ENCODE measurements at regions not wholly inside any gene's neighbourhood (a gene's known extent, or its start where the extent isn't known, plus 50 kb on each side); places are given as distances from the start of the nearest gene placed in this dataset.

DNA sequence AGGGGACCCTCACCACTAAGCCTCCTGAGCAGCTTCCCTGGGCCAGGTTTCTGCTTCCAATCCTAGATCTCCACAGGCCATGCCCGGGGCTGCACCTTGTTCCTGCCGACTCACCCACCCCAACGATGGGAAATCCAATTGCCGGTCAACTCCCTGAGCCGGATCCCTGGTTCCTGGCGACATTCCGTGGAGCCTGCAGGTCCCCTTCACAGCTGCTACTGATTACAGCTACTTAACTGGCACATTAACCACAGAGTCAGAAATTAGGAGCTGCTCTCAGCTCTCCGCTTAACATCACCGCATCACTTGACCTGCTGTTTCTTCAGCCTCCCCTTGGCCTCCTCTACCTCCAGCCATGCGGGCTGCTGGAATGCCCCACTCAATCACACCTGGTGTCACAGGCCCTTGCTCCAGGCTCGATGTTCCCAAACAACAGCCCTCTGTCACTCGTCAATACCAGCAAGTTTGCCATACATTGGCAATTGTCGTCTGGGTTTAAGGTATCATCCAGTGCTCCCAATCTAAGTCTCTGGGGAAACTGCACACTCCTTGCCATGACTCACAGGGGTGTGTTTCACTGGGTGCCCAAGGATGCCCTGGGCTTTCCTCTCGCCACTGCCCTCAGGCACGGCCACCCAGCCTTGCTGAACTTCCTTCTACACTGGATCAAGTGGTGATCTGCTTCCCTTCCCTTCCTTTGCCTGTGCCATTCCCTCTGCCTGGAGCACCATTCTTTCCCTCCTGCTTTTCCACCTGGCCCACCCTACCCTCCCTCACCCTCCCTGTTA is 181.0 kb downstream of the MN1 start:
- no peak for DNase-seq (ENCODE audit: extremely low spot score in 2 of 2)
- intact Hi-C loops (cut with DNase I): no loop called here
- Histone ChIP-seq H3K27me3 (no peaks in the 10 kb centered on the region), H3K27ac (no peak overlapping the region), H3K4me1 (no peaks in the 10 kb centered on the region), H3K36me3 (no peaks in the 10 kb centered on the region), H3K4me3 (no peak overlapping the region), H3K9me3 (no peaks in the 10 kb centered on the region)
- TF ChIP-seq, protein P1, sequence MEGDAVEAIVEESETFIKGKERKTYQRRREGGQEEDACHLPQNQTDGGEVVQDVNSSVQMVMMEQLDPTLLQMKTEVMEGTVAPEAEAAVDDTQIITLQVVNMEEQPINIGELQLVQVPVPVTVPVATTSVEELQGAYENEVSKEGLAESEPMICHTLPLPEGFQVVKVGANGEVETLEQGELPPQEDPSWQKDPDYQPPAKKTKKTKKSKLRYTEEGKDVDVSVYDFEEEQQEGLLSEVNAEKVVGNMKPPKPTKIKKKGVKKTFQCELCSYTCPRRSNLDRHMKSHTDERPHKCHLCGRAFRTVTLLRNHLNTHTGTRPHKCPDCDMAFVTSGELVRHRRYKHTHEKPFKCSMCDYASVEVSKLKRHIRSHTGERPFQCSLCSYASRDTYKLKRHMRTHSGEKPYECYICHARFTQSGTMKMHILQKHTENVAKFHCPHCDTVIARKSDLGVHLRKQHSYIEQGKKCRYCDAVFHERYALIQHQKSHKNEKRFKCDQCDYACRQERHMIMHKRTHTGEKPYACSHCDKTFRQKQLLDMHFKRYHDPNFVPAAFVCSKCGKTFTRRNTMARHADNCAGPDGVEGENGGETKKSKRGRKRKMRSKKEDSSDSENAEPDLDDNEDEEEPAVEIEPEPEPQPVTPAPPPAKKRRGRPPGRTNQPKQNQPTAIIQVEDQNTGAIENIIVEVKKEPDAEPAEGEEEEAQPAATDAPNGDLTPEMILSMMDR (IDR thresholded peaks at IDR 0.05): no peak
- TF ChIP-seq POLR2AphosphoS5 (IDR thresholded peaks at IDR 0.05; ENCODE audit: insufficient read depth in 1 of 2, low read depth in 1 of 2) (no peak), POLR2A (IDR thresholded peaks at IDR 0.05) (no peak)

DNA sequence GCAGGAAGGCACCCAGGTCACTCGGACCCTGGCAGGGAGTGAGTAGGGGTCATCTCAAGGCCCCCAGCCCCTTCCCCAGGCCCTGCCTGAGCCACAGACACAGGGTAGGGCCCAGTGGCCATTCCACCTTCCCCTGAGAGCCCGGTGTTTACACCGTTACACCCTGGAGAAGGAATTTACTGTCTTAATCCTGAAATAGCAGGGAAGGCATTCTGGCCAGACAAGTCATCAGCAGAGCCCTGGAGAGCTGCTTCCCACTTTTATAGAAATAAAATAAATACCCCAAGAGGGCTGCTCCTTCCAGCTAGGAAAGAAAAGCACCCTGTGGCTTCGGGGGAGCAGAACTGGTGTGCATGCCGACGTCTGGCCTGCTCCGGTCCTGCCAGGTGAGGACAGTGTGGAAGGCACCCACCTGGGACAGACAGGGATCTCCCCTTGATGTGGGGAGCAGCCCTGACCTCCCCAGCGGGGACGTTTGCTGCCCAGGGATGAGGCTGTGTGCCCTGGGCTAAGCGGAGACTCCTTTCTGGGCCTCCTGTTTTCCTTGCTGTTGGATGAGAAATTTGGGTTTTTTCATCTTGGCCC is 180.0 kb downstream of the MN1 start:
- H3K36me3 ChIP-seq: no peaks in the 10 kb centered on the region
- TF ChIP-seq, protein P1 (IDR thresholded peaks at IDR 0.05): no peak
- TF ChIP-seq POLR2A (IDR thresholded peaks at IDR 0.05) (no peak), POLR2AphosphoS5 (IDR thresholded peaks at IDR 0.05; ENCODE audit: insufficient read depth in 1 of 2, low read depth in 1 of 2) (no peak)
- H3K9me3 ChIP-seq: no peaks in the 10 kb centered on the region
- no peak overlapping the region for H3K27ac ChIP-seq
- no peak for DNase-seq (ENCODE audit: extremely low spot score in 2 of 2)
- no peaks in the 10 kb centered on the region for H3K4me1 ChIP-seq
- no peak overlapping the region for H3K4me3 ChIP-seq
- H3K27me3 ChIP-seq: no peaks in the 10 kb centered on the region
- intact Hi-C loops (cut with DNase I): no loop called here

DNA sequence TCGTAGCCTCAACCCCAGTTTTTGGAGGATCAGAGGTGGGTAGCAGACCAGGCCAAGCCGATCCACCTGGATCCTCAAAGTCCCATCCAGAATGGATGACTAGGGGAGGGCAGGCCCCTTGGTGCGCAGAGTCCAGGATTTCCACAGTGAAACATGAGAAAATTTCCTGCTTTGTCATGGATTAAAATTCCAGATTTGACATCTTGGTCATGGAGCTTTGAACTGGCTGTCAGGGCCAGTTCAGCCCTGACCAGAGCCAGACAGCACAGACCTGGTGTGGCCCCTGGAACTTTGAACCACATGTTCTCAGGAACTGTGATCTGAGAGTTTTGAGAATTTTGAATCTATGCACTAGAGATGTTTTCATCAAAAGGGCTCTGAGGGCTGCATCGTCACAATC is 177.5 kb downstream of the MN1 start:
- H3K27me3 ChIP-seq: no peaks in the 10 kb centered on the region
- intact Hi-C loops (cut with DNase I): no loop called here
- DNase-seq (ENCODE audit: extremely low spot score in 2 of 2): no peak
- TF ChIP-seq POLR2AphosphoS5 (IDR thresholded peaks at IDR 0.05; ENCODE audit: insufficient read depth in 1 of 2, low read depth in 1 of 2) (no peak), POLR2A (IDR thresholded peaks at IDR 0.05) (no peak)
- TF ChIP-seq, protein P1 (IDR thresholded peaks at IDR 0.05): no peak
- no peaks in the 10 kb centered on the region for H3K4me1 ChIP-seq
- H3K4me3 ChIP-seq: no peak overlapping the region
- no peak overlapping the region for H3K27ac ChIP-seq
- no peaks in the 10 kb centered on the region for H3K9me3 ChIP-seq
- no peaks in the 10 kb centered on the region for H3K36me3 ChIP-seq

DNA sequence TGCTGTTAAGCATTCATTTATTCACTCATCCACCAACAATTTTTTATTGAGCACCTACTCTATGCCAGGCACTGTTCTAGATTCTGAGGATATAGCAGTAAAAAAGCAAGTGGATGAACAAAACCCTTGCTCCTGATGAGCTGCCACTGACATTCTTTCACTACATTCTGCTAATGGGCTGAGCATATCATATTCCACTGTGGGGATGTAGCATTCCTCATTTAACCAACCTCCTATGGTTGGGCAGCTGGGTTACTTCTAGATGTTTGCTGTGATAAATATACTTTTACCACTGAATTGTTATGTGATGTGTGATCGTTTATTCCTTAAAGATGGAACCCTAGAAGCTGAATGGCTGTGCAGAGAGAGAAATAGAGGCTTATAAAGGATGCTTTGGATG is 176.9 kb downstream of the MN1 start:
- Histone ChIP-seq H3K27ac (no peak overlapping the region), H3K27me3 (no peaks in the 10 kb centered on the region), H3K4me3 (no peak overlapping the region), H3K4me1 (no peaks in the 10 kb centered on the region), H3K9me3 (no peaks in the 10 kb centered on the region), H3K36me3 (no peaks in the 10 kb centered on the region)
- TF ChIP-seq POLR2AphosphoS5 (IDR thresholded peaks at IDR 0.05; ENCODE audit: insufficient read depth in 1 of 2, low read depth in 1 of 2) (no peak), POLR2A (IDR thresholded peaks at IDR 0.05) (no peak)
- TF ChIP-seq, protein P1 (IDR thresholded peaks at IDR 0.05): no peak
- intact Hi-C loops (cut with DNase I): no loop called here
- no peak for DNase-seq (ENCODE audit: extremely low spot score in 2 of 2)

Measured in vagina (tissue), 2 donors.